ENCODE measurements at regions not wholly inside any gene's neighbourhood (a gene's known extent, or its start where the extent isn't known, plus 50 kb on each side); places are given as distances from the start of the nearest gene placed in this dataset.
A peak's percentile ranks its signal among the peaks of the same experiment; 100 is the strongest.

DNA sequence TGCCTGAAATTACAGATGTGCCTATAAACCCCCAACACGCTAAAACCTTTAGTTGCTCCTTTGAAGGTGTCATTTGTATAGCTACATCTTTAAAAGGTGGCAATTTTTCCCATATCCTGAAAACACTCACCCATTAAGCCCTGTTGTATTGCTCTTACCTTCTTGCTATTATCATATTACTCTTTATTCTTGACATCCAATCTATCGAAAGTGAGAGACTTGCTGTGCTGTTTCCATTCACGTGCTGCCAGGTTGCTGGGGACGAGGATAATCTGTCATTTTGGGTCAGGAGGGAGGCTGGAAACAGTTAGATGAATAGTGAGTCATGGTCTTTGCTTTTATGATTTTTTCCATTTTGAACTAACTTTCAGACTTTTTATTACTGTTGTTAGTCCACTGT is 213.0 kb upstream of the PRMT6 start:
- no peak for DNase-seq

DNA sequence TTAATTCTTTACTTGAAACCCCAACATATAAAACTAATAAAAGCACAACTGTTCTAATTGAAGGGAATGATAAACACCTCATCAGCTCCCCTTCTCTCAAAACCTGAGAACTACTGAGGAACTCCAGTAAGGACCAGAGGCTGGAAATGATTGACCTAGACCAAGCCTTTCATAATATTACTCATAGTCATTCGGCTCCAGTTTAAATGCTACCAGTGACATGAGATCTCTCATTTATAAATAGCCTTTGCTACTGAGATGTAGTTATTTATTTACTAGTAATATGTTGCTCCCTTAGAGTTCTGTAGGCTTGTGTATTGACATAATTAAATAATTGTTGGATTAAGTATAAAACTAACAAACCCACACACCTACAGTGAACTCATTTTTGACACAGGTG is 209.8 kb upstream of the PRMT6 start:
- no peak for DNase-seq

DNA sequence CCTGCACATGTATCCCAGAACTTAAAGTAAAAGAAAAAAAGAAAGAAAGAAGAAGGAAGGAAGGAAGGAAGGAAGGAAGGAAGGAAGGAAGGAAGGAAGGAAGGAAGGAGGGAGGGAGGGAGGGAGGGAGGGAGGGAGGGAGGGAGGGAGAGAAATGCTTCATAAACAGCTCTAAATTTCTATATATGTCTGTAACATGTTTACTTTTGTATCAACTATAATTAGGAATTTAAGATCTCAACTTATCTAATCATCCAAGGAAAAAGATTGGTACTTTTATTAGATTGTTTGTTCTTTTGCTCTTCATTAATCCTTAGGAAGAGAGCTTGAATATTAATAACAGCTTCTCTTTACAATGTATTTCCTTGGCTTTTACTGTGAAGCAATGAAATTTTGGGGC is 195.4 kb upstream of the PRMT6 start:
- no peak for DNase-seq

DNA sequence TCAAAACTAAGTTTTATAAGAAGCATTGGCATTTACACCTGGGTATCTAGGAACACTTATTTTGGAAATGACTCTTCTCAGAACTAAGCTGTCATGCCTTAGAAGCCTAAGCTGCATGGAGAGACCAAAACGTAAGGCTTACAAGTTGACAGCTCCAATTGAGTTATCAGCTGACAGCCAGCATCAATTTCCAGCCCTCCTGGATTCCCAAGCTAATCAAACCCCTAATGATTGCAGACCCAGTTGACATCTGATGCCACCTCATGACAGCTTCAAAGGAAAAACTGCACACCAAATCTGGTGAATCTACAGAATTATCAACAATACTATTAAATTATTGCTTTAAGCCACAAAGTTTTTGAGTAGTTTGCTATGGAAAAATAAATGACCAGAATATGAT is 187.6 kb upstream of the PRMT6 start:
- DNase-seq: no peak

DNA sequence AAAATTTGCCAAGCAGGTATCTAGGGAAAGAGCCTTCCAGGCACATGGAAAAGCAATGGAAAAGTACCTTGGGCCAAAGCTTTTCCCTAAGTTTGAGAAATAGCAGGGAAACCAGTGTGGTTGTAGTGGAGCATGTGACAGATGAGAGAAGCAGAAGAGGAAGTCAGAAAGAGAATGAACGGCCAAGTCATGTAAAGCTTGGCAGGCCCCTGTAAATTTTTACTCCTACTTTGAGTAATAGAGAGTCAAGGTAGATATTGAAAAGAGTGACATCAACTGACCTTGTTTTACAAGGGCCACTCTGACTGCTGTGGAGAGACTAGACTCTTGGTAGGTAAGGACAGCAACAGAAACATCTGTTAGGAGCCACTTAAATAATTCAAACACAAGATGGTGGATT is 180.9 kb upstream of the PRMT6 start:
- DNase-seq: no peak

DNA sequence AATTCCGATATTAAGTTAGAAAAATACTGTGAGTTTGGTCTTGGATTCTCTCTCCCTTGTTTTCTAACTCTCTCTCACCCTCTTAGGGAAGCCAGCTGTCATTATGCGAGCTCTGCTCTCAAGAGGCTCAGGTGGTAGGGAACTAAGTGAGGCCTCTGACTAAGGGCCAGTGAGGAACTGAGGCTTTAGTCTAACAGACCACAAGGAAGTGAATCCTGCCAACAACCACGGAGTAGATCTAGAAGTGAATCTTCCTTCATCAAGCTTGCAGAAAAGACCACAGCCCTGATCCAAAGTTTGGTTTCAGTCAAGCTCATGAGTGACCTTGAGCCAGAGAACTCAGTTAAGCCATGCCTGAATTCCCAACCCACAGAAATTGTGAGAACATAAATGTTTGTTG is 180.1 kb upstream of the PRMT6 start:
- DNase-seq: no peak

DNA sequence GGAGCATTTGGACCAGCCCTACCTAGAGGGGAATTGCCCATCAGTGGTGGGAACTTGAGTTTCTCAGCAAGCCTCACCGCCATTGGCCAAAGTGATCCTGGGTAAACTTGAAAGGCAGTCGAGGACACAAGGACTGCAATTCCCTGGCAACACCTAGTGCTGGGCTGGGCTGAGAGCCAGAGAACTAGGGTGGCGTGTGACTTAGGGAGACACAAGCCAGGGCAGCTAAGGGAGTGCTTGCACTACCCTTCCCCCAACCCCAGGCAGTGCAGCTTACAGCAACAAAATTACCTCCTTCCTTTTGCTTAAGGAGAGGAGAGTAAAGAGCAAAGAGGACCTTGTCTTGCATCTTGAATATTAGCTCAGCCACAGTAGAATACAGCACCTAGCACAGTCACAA is 176.9 kb upstream of the PRMT6 start:
- peak; percentile 31 for DNase-seq

DNA sequence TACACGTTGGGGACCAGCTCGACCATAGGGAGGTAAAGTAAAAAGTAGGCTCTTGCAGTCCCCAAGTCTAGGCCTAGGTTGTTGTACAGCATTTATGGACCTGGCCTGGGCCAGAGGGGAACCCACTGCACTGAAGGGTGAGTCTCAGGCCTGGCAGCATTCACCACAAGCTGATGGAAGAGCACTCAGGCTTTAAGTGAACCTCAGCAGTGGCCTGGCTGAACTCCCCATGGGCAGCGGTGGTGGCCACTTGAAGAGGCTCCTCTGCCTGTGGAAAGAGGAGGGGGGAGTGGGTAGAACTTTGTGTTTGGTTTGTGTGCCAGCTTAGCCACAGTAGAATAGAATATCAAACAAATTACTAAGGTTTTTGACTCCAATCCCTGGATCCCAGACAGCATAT is 176.2 kb upstream of the PRMT6 start:
- DNase-seq: no peak

DNA sequence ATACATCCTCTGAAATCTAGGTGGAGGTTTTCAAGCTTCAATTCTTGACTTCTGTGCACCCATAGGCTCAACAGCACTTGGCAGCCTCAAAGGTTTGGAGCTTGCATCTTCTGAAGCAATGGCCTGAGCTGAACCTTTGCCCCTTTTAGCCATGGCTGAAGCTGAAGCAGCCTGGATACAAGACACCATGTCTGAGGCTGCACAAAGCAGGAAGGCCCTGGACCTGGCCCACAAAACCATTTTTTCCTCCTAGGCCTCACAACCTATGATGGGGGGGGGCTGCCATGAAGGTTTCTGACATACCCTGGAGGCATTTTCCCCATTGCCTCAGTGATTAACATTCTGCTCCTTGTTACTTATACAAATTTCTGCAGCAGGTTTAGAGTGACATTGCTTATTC is 173.3 kb upstream of the PRMT6 start:
- DNase-seq: no peak

DNA sequence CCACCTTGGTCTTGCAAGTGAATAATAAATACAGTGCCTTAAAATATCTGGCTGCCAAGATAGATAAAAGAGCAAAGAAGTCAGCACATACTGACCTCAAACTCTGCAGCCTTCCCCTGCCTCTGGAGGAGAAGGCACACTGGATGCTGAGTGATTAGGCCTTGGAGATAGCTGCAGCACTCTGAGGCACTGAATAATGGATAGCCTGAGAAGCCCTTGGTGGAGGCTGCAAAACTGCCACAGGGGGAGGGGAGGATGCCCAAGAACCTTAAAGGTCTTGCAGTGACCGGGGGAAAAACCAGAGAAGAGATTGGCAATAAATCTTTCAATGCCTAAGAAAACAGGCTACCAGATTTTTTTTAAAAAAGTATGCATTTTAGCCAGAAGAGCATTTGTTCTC is 167.4 kb upstream of the PRMT6 start:
- DNase-seq: no peak

DNA sequence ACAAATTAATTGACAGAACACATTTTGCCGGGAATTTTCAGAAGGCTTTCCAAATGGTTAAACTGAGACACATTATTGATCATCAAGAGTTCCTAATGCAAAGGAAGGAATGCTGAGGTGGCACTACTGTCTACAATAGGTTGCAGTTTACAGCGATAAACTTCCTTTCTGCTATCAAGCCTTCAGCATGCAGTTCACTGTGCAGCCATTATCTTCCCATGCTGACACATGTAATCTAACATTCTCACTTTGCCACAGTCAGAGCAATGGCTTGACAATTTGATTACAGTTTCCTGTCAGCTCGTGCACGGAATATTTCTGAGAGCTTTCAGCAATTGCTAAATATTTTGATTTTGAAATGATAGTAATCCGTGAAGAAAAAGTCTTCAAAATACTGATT is 166.9 kb upstream of the PRMT6 start:
- no peak for DNase-seq

DNA sequence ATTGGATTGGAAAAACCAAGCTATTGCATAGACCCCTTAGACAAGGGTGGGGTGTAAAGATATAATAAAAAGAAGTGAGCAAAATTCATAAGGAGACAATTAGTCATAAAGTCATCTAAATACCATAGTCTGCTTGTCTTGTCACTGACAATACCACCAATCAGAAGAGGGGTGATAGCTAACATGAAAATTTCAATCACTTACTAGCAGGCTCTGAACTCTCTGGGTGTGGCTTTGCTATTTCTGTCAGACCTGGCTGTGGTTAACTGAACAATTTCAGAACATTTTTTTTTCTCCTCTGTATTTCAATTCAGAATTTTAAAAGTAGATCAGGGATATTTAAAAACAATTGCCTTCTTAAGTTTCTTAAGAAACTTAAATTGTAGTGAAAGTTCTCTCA is 158.5 kb upstream of the PRMT6 start:
- DNase-seq: no peak

DNA sequence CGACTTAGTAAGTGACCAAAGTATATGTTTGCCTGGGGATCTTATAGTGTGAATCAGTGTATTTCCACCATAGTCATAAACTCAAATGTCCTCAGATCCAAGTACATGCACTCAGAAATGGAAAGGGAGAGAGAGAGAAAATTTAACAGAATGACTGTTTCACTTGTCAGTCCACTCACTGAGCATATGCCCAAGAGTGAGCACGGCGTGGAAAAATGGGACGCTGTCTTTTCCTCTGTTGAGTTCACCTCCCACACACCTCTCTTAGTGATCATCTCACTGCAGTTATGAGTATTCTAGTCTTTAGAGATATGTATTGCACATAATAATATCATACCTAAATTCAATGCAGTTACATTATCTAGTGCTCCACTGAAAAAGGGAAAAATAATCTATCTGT is 156.8 kb upstream of the PRMT6 start:
- DNase-seq: no peak

DNA sequence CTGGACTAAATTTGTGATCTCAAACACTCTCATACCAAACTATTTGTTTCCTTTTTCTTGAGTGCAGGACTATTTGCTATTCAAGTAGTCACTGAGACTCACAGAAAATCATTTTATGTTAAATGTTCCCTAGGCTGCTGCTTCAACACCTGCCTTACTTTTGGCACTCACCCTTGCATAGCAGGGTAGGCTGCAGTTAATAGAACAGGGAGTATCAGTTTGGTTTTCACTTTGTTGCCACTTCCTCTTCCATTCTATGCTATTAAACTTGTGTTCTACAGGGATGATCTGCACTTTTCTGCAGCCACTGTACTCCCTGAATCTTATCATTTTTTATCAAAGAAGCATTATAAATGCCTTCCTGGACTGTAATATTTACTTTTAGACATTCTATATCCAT is 148.7 kb upstream of the PRMT6 start:
- DNase-seq: no peak

DNA sequence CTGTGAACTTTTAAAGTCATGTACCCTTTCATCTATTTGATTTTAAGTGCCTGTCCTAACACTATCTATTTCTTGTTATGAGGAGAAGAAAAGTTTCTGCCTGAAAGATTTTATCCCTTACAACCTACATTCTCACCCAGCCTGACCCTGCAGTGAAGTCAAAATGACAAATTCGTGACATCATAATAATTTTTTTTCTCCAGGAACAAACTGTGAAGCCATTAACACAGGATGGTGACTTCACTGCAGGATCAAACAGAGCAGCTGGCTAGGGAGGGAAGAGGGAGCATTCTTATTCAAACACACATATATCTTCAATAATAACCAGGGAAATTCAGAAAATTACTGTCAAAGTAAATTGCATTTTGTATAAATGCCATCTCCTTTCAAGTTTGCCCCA is 147.8 kb upstream of the PRMT6 start:
- DNase-seq: no peak

DNA sequence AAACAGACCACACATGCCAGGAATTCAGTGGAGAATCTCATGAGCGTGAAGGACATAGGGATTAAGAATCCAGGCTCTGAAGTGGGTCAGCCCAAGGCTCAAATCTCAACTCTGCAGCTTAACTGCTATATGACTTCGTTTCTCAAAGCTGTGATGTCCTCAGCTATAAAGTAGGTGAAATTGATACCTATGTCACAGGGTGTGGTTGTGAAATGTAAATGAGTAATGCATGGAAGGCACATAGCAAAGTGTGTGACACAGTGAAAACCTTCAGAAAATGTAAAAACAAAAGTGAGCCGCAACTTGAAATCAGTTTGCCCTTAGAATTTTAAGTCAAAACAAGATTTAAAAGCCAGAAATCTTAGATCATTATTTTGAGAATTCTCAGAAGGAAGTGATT is 145.7 kb upstream of the PRMT6 start:
- no peak for DNase-seq

DNA sequence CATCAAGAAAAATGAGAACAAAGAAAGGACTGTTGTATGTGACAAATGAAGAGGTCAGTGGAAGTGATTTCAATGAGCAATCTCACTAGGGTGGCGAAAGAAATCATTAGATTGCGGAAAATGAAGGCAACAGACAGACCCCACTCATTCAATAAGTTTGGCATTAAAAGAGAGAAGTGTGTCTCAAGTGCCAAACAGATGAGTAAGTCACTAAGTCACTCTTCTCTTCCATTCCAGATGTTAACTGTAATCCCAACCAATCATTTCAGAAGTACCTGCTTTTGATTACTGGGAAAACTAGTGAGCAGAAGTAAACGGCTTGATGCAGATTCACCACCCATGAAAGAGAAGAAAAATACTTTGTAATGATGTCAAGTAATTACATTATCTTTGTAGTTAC is 144.3 kb upstream of the PRMT6 start:
- no peak for DNase-seq

DNA sequence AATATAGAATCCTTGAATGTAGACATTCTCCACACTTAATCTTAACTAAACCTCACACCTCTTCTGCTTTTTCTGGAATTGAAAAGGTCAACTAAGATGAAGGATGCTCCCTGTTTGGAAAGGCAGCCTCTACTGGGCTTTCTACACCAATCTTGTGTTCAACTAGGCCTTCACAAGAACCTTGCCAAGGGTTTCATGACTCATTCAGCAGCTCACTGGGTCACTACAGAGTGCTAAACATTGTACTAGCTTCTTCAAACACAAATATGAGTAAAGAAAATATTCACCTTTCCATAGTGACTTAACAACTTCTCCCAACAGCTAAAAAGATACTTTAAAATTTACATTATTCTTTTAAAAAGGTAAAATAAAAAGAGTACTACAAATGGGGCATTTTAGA is 135.3 kb upstream of the PRMT6 start:
- DNase-seq: no peak

DNA sequence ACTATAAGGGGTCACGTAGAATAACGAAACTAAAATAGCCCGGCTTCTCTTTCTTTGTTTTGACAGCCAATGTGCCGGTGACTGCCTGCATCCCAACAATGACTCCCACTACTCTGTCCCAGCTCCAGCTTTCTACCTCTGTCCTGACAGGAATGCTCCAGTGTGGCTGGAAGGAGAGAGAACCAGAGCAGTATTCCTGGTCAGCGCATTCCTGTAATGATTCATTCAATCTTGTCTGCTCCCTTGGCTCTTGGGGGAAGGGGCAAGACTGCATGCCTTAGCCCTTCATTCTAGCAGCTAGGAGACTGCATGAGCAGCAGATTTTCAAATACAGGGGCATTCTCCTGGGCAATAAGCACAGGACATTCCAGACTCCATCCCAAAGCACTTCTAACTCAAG is 132.1 kb upstream of the PRMT6 start:
- no peak for DNase-seq

DNA sequence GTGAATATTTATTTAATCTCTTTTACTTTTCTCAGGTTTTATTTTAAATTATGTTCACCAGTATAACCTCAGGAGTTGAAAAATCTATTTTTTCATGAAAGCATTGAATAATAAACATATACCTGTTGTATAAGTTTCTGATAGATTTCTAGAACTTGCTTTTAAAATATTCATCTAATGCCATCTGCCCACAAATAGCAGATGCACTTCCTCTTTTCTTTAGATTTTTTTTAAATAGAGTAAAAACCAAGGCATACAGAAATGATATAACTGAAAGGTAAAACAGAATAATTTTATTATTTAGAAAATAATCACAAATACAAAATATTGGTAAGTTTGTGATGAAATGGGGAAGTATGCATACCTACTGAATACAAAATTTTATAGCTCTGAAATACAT is 130.7 kb upstream of the PRMT6 start:
- DNase-seq: no peak

DNA sequence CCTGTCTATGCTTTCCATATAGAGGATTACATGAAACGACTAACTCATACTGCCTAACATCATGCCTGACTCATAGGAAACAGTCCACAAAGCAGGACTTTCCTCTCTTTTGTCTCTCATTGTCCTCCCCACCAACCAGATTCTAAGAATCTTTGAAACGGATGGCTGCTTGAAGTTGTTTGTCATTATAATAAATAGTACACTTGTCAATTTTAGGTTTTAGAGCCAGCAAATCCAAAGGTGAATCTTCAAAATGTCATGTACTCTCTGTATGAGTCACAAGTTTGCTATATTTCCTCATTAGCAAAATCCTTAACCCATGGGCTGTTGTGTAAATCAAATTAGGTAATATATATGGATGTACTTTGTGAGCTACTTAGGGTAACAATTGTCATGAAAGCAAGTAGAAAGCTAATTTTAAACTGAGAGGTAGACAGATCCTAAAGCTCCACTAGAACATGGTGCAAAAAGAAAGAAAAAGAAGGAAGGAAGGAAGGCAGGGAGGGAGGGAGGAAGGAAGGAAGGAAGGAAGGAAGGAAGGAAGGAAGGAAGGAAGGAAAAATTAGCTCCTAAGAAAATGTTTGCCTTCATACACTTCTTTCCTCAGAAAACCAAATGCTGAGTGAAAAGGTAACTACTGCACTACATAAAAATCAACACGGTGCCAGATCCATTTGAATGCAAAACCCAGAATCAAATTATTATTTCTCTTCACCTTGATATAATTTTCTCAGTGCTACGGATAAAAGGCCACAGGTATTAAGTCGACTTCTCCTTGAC is 129.5 kb upstream of the PRMT6 start:
- DNase-seq: no peak

DNA sequence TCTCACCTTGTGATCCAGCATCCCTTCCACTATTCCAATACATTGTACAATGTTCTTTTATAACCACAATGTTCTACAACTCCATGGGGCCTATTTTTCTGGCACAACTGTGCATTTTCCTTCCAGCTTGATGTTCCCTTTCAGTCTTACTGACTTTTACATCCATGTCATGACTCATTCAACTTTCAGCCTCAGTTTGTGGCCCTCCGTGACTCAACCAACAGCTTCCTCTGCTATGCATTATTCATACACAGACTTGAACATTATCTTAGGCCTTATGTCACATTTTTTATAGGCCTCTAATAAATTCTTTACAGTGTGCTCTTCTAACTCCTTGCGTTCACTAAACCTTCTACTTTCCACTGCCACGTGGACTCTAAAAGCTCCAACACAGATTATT is 119.4 kb upstream of the PRMT6 start:
- no peak for DNase-seq

DNA sequence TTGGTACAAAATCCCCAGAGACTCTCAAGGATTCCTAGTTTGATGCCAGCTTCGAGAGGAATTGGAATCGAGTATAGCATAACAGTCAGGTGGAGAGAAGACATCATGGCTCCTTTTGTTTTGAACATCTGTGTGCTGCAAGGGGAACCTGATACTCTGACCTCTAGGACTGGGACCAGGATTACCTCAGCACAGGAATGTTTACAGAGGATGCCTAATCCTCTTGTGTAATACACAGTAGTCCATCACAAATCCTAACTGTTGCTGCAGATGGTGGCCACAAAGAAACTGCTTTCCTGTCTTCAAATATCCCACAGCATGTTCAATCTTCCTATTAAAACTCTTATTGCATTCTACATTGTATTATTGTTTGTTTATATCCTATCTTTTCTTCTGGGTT is 111.8 kb upstream of the PRMT6 start:
- no peak for DNase-seq

DNA sequence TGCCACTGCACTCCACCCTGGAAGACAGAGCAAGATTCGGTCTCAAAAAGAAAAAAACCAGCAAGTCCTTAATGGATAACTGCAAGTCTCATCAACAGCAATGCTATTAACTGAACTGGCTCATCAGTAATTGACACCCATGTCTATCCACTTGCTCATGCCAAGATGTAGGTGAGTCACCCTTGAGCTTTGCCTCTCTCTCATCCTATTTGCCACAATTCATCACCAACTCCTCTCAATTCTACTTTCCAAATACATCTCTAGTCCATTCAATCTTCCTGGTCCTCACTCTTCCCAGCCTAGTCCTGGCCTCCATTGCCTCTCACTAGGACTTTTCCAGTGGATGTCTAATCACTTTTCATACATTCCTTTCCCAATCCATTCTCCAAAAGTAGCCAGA is 103.7 kb upstream of the PRMT6 start:
- no peak for DNase-seq

DNA sequence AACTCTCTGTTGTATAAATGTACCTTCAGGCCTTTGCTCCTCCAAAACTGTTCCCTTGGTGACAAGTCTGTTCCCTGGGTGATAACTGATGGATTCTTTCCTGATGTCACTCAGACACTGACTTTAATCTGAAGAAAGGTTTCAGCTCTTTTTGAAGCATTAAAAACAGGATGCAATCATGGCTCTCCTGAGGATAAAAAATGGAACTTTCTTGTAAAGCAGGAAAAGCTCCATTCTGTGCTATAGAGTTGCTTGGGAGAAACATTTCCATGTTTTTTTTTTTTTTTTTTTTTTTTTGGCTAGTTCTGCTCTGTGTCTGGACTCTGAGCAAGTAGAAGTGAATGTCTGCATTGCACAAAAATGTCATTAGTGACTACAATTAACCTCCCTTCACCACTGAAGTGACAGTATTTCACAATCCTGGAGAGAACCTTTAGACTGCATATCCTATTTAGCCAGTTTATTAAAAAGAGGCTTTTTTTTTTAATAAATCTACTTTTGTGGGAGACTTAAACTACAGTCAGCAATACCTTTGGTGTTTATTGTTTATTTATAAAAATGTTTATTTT is 101.7 kb upstream of the PRMT6 start:
- no peak for DNase-seq

All from NCI-H2029 (cell line).